ENCODE measurements at regions not wholly inside any gene's neighbourhood (a gene's known extent, or its start where the extent isn't known, plus 50 kb on each side); places are given as distances from the start of the nearest gene placed in this dataset.

- TF ChIP-seq, protein P1, sequence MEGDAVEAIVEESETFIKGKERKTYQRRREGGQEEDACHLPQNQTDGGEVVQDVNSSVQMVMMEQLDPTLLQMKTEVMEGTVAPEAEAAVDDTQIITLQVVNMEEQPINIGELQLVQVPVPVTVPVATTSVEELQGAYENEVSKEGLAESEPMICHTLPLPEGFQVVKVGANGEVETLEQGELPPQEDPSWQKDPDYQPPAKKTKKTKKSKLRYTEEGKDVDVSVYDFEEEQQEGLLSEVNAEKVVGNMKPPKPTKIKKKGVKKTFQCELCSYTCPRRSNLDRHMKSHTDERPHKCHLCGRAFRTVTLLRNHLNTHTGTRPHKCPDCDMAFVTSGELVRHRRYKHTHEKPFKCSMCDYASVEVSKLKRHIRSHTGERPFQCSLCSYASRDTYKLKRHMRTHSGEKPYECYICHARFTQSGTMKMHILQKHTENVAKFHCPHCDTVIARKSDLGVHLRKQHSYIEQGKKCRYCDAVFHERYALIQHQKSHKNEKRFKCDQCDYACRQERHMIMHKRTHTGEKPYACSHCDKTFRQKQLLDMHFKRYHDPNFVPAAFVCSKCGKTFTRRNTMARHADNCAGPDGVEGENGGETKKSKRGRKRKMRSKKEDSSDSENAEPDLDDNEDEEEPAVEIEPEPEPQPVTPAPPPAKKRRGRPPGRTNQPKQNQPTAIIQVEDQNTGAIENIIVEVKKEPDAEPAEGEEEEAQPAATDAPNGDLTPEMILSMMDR (IDR thresholded peaks at IDR 0.05) = no peak
- Mint-ChIP-seq H3K4me1 (no peaks in the 10 kb centered on the region), H3K27ac (no peak overlapping the region), H3K27me3 (no peaks in the 10 kb centered on the region), H3K9me3 (no peaks in the 10 kb centered on the region), H3K4me3 (no peak overlapping the region), H3K36me3 (ENCODE audit: low read depth) (no peaks in the 10 kb centered on the region)
- CTCF ChIA-PET = no interaction called here
- no peak for DNase-seq
- intact Hi-C loops (cut with micrococcal nuclease) = no loop called here
- no peak for ATAC-seq (ENCODE audit: low read depth)
- POLR2A ChIA-PET = no interaction called here
Measured at GRCh38 chr3:18069568-18069967, 327.1 kb upstream of the TBC1D5 start.

- POLR2A ChIA-PET = no interaction called here
- DNase-seq (no peak), ATAC-seq (ENCODE audit: low read depth) (no peak)
- intact Hi-C loops (cut with micrococcal nuclease) = no loop called here
- TF ChIP-seq, protein P1 (IDR thresholded peaks at IDR 0.05) = no peak
- H3K4me3 Mint-ChIP-seq = no peak overlapping the region
- no peaks in the 10 kb centered on the region for H3K36me3 Mint-ChIP-seq (ENCODE audit: low read depth)
- H3K4me1 Mint-ChIP-seq = no peaks in the 10 kb centered on the region
- CTCF ChIA-PET = no interaction called here
- H3K9me3 Mint-ChIP-seq = no peaks in the 10 kb centered on the region
- H3K27me3 Mint-ChIP-seq = no peaks in the 10 kb centered on the region
- no peak overlapping the region for H3K27ac Mint-ChIP-seq
Measured at GRCh38 chr3:18066899-18067582, 324.6 kb upstream of the TBC1D5 start.

- Mint-ChIP-seq H3K9me3 (no peaks in the 10 kb centered on the region), H3K27ac (no peak overlapping the region), H3K4me1 (no peaks in the 10 kb centered on the region), H3K27me3 (no peaks in the 10 kb centered on the region), H3K4me3 (no peak overlapping the region), H3K36me3 (ENCODE audit: low read depth) (no peaks in the 10 kb centered on the region)
- ChIA-PET CTCF (no interaction called here), POLR2A (no interaction called here)
- ATAC-seq (ENCODE audit: low read depth) (no peak), DNase-seq (no peak)
- TF ChIP-seq, protein P1 (IDR thresholded peaks at IDR 0.05) = no peak
- intact Hi-C loops (cut with micrococcal nuclease) = no loop called here
Measured at GRCh38 chr3:18064586-18064985, 322.2 kb upstream of the TBC1D5 start.

GRCh38 chr3:18062657-18063025 is 320.2 kb upstream of the TBC1D5 start:
- no peak for DNase-seq
- Mint-ChIP-seq H3K9me3 (no peaks in the 10 kb centered on the region), H3K4me3 (no peak overlapping the region), H3K27me3 (no peaks in the 10 kb centered on the region), H3K4me1 (no peaks in the 10 kb centered on the region), H3K36me3 (ENCODE audit: low read depth) (no peaks in the 10 kb centered on the region), H3K27ac (no peak overlapping the region)
- ChIA-PET POLR2A (no interaction called here), CTCF (no interaction called here)
- TF ChIP-seq, protein P1 (IDR thresholded peaks at IDR 0.05) = no peak
- ATAC-seq (ENCODE audit: low read depth) = no peak
- intact Hi-C loops (cut with micrococcal nuclease) = no loop called here

GRCh38 chr3:18061737-18062656 is 319.6 kb upstream of the TBC1D5 start:
- POLR2A ChIA-PET = no interaction called here
- DNase-seq (no peak), ATAC-seq (ENCODE audit: low read depth) (no peak)
- H3K4me3 Mint-ChIP-seq = no peak overlapping the region
- intact Hi-C loops (cut with micrococcal nuclease) = no loop called here
- CTCF ChIA-PET = no interaction called here
- TF ChIP-seq, protein P1 (IDR thresholded peaks at IDR 0.05) = no peak
- peaks cover 1% of the 10 kb centered on the region for H3K27me3 Mint-ChIP-seq
- no peaks in the 10 kb centered on the region for H3K36me3 Mint-ChIP-seq (ENCODE audit: low read depth)
- no peak overlapping the region for H3K27ac Mint-ChIP-seq
- peaks cover under 1% of the 10 kb centered on the region for H3K9me3 Mint-ChIP-seq
- no peaks in the 10 kb centered on the region for H3K4me1 Mint-ChIP-seq
